ENCODE measurements at regions not wholly inside any gene's neighbourhood (a gene's known extent, or its start where the extent isn't known, plus 50 kb on each side); places are given as distances from the start of the nearest gene placed in this dataset.

DNA sequence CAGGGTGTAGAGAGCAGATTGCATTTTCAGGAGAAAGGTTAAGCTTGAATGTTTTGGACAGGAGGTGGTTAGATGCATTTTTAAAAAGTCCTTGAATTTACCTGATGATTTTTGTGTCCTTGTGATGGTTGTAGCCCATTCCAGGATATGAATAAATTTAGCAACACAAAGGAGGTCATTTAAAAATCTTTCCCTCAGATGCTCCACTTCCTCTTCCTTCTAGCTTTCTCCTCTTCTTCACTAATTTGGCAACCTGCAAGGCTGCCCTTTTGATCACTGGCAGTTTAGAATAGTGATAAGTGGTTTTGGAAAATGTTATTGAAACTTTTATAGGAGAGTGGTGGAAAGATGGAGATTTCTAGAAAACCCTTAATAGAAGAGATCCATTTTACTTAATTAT lies 124.0 kb downstream of the LMO4 start:
- TF ChIP-seq, protein P1, sequence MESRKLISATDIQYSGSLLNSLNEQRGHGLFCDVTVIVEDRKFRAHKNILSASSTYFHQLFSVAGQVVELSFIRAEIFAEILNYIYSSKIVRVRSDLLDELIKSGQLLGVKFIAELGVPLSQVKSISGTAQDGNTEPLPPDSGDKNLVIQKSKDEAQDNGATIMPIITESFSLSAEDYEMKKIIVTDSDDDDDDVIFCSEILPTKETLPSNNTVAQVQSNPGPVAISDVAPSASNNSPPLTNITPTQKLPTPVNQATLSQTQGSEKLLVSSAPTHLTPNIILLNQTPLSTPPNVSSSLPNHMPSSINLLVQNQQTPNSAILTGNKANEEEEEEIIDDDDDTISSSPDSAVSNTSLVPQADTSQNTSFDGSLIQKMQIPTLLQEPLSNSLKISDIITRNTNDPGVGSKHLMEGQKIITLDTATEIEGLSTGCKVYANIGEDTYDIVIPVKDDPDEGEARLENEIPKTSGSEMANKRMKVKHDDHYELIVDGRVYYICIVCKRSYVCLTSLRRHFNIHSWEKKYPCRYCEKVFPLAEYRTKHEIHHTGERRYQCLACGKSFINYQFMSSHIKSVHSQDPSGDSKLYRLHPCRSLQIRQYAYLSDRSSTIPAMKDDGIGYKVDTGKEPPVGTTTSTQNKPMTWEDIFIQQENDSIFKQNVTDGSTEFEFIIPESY (IDR thresholded peaks at IDR 0.05), result no peak
- TF ChIP-seq CTCF (IDR thresholded peaks at IDR 0.05; ENCODE audit: low read depth, low read length, missing input control) (no peak), ATF3 (IDR thresholded peaks at IDR 0.05) (no peak)
